Tibial nerve (tissue), 4 donors: ENCODE measurements at regions not wholly inside any gene's neighbourhood (a gene's known extent, or its start where the extent isn't known, plus 50 kb on each side); places are given as distances from the start of the nearest gene placed in this dataset.

Source experiments
- EP300 ChIP-seq, 2 donors: sonication (generic); formaldehyde crosslinking; IDR thresholded peaks; one replicate each; pipeline ENCODE4 v1.6.1; 2017; ENCODE audit warnings: antibody characterized with exemption in 2 of 2, mild to moderate bottlenecking in 1 of 2
- TF ChIP-seq, protein P1 (sequence below), 5 experiments: fragments of 200-600 bp in 3 of 5; fragments of 450-650 bp in 2 of 5; sonication (generic) in 3 of 5; IDR thresholded peaks; one replicate each; pipeline ENCODE4 v1.5.1; 2016 to 2019; ENCODE audit warnings: antibody characterized with exemption in 5 of 5, mild to moderate bottlenecking in 3 of 5, moderate library complexity in 2 of 5

DNA sequence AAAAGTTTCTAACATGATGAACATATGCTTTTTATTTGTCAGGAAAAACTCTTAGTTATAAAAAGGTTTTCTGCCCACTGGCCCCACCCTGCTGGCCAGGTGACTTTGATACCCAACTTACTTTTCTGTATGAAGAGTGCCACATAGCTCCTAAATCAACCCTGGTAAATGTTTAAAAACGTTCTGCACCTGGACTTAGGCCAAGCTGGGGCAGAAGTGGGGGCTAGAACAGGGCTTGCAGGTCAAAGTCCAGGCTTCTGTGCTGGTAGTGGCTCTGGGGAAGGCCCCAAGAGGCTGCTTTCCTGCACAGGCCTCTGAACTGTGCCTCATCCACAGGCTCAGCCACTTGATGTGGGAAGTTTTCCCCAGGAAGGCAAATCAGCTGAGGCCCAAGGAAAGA, 171.7 kb downstream of the ANKRD30B start:
- TF ChIP-seq, protein P1, sequence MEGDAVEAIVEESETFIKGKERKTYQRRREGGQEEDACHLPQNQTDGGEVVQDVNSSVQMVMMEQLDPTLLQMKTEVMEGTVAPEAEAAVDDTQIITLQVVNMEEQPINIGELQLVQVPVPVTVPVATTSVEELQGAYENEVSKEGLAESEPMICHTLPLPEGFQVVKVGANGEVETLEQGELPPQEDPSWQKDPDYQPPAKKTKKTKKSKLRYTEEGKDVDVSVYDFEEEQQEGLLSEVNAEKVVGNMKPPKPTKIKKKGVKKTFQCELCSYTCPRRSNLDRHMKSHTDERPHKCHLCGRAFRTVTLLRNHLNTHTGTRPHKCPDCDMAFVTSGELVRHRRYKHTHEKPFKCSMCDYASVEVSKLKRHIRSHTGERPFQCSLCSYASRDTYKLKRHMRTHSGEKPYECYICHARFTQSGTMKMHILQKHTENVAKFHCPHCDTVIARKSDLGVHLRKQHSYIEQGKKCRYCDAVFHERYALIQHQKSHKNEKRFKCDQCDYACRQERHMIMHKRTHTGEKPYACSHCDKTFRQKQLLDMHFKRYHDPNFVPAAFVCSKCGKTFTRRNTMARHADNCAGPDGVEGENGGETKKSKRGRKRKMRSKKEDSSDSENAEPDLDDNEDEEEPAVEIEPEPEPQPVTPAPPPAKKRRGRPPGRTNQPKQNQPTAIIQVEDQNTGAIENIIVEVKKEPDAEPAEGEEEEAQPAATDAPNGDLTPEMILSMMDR (IDR thresholded peaks at IDR 0.05): no peak
- TF ChIP-seq EP300 (IDR thresholded peaks at IDR 0.05): no peak
